Nephron (organoid): ENCODE measurements at regions not wholly inside any gene's neighbourhood (a gene's known extent, or its start where the extent isn't known, plus 50 kb on each side); places are given as distances from the start of the nearest gene placed in this dataset.
A peak's percentile ranks its signal among the peaks of the same experiment; 100 is the strongest.

ENCODE experiments used
- H3K27ac Mint-ChIP-seq, 3 experiments: 2 replicates each; pipeline ENCODE4 v1.8.0; 2020; ENCODE audit warnings: mixed read lengths in 3 of 3, mild to moderate bottlenecking in 2 of 3, moderate library complexity in 1 of 3
- H3K27me3 Mint-ChIP-seq: 2 replicates; pipeline ENCODE4 v1.8.0; 2021; ENCODE audit warnings: low read depth, mild to moderate bottlenecking, moderate library complexity, mixed read lengths
- H3K36me3 Mint-ChIP-seq: 2 replicates; pipeline ENCODE4 v1.8.0; 2020; ENCODE audit warnings: low read depth, mixed read lengths
- H3K4me1 Mint-ChIP-seq: 2 replicates; pipeline ENCODE4 v1.8.0; 2020; ENCODE audit warnings: mixed read lengths
- H3K4me3 Mint-ChIP-seq, 3 experiments: 2 replicates each; pipeline ENCODE4 v1.8.0; 2020; ENCODE audit warnings: mild to moderate bottlenecking in 3 of 3, mixed read lengths in 3 of 3, moderate library complexity in 2 of 3
- H3K9me3 Mint-ChIP-seq: 2 replicates; pipeline ENCODE4 v1.8.0; 2020; ENCODE audit warnings: mixed read lengths
- TF ChIP-seq, protein P1 (sequence below), 3 experiments: fragments of 200-600 bp; sonication (generic); IDR thresholded peaks; one replicate each; pipeline ENCODE4 v1.5.0; 2021; ENCODE audit warnings: antibody characterized with exemption in 3 of 3; ENCODE audit not compliant: unreplicated experiment in 3 of 3

DNA sequence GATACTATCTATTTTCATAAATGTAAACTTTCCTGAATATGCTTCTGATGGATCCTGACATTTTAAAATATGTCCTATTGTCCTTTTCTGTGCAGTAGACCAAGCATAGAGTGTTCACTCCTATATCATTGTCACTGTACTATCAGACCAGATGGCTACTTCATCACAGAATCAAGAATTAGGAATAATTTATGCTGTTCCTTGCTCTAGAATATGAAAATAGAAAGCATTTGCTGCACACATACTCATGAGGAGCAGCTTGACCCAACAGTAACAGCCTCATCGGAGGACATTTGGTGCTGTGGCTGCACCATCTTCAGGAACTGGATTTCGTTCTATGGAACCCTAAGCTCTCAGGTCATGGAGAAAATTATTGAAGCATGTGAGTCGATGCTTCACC, 468.9 kb upstream of the HNRNPA3 start:
- H3K9me3 Mint-ChIP-seq, result no peaks in the 10 kb centered on the region
- H3K27ac Mint-ChIP-seq, result peak overlapping the region; percentile 30 to 89 (median 69)
- no peaks in the 10 kb centered on the region for H3K36me3 Mint-ChIP-seq
- peaks cover 60% of the 10 kb centered on the region for H3K4me1 Mint-ChIP-seq
- TF ChIP-seq, protein P1, sequence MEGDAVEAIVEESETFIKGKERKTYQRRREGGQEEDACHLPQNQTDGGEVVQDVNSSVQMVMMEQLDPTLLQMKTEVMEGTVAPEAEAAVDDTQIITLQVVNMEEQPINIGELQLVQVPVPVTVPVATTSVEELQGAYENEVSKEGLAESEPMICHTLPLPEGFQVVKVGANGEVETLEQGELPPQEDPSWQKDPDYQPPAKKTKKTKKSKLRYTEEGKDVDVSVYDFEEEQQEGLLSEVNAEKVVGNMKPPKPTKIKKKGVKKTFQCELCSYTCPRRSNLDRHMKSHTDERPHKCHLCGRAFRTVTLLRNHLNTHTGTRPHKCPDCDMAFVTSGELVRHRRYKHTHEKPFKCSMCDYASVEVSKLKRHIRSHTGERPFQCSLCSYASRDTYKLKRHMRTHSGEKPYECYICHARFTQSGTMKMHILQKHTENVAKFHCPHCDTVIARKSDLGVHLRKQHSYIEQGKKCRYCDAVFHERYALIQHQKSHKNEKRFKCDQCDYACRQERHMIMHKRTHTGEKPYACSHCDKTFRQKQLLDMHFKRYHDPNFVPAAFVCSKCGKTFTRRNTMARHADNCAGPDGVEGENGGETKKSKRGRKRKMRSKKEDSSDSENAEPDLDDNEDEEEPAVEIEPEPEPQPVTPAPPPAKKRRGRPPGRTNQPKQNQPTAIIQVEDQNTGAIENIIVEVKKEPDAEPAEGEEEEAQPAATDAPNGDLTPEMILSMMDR (IDR thresholded peaks at IDR 0.05; ENCODE audit: unreplicated experiment in 3 of 3), result no peak
- no peaks in the 10 kb centered on the region for H3K27me3 Mint-ChIP-seq
- peak overlapping the region in 1 of 3 experiments; percentile 5 for H3K4me3 Mint-ChIP-seq

DNA sequence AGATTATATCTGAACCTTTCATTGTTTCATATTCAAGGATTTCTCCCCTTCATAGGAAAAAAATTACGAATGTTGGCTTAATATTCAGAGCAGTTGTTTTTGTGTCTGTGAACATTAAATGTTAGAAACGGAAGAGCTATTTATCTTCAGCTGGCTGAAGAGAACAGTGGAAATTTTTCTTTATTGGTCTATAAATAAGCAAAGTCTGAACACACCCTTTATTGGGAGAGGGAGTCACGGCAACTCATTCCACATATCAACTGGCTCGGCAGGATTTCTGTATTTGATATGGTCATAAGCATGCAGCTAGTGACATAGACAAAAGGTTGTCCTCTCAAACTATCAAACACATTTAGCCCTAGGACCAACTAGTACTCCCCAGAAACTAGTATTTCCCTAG, 468.4 kb upstream of the HNRNPA3 start:
- H3K36me3 Mint-ChIP-seq, result no peaks in the 10 kb centered on the region
- H3K9me3 Mint-ChIP-seq, result no peaks in the 10 kb centered on the region
- H3K27me3 Mint-ChIP-seq, result no peaks in the 10 kb centered on the region
- TF ChIP-seq, protein P1 (IDR thresholded peaks at IDR 0.05; ENCODE audit: unreplicated experiment in 3 of 3), result no peak
- H3K27ac Mint-ChIP-seq, result peak overlapping the region; percentile 30 to 89 (median 69)
- H3K4me3 Mint-ChIP-seq, result peak overlapping the region in 2 of 3 experiments; percentile 5 to 7
- H3K4me1 Mint-ChIP-seq, result peaks cover 64% of the 10 kb centered on the region

DNA sequence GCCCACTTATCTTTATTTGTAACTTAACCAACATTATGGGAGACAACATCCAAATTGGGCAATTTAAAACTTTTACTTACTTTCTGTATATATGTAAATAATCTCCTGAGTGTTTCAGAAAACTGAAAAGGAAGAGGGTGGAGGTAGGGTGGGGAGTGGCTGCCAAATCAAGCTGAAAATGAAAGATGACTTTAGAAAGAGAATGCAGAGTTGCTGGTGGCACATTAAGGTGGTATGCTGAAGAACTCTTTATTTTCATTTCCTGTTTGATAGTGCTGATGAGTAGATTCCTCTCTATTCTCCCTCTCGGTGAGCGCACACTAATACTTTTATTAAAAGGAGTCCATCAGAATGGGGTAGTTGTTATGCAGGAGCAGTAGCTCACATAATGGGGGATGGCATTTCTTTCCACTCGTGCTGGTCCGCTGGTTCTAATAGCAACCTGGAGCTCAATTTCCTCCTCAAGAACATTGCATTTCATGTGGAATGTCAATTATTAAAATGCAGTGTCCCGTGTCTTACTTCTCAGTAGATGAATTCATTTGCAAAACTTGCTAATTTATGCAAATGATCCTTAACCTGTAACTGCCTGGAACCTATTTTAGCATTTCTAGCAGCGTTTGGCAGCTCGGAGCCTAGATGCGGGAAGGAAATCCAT, 466.9 kb upstream of the HNRNPA3 start:
- Mint-ChIP-seq H3K36me3 (no peaks in the 10 kb centered on the region), H3K4me1 (peaks cover 74% of the 10 kb centered on the region), H3K9me3 (no peaks in the 10 kb centered on the region), H3K4me3 (no peak overlapping the region), H3K27ac (peak overlapping the region in 2 of 3 experiments; percentile 69 to 97), H3K27me3 (no peaks in the 10 kb centered on the region)
- TF ChIP-seq, protein P1 (IDR thresholded peaks at IDR 0.05; ENCODE audit: unreplicated experiment in 3 of 3), result no peak

DNA sequence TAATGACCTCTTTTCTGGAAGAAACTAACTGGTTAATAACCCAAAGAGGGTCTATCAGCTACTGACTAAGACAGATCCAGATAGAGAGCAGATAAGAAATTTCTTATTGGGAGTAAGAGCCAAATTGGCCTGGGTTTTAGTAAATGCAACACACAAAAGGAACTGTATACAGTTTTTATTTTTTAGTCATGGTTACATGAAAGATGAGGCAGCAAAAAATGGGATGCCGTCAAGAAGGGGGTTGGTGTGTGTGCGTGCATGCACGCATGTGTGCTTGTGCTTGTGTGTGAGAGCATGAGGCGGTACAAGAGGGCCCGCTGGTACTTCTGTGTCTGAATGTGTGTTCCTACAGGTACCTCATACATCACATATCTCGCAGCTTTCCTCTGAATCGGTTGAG, 466.2 kb upstream of the HNRNPA3 start:
- TF ChIP-seq, protein P1 (IDR thresholded peaks at IDR 0.05; ENCODE audit: unreplicated experiment in 3 of 3), result no peak
- Mint-ChIP-seq H3K27me3 (no peaks in the 10 kb centered on the region), H3K36me3 (no peaks in the 10 kb centered on the region), H3K4me3 (no peak overlapping the region), H3K9me3 (no peaks in the 10 kb centered on the region), H3K4me1 (peaks cover 81% of the 10 kb centered on the region), H3K27ac (peak overlapping the region; percentile 38 to 97 (median 90))

DNA sequence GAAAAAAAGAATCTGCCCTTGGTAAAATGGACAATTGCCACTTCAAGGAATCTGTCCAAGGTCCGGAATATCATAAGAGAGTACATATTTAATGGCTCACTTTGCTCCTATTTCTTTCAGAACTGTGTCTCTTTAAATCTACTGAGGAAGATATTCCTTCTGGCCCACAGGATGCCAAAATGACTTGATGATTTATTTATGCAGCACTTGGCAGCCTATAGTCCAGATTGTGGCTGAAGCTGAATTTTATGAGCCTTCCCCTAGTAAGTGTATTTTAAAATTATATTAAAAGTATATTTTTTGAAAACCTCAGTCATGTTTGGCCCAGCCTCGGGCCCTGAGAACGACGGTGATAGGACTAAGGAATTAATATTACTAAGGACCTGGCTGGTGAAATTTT, 465.1 kb upstream of the HNRNPA3 start:
- TF ChIP-seq, protein P1 (IDR thresholded peaks at IDR 0.05; ENCODE audit: unreplicated experiment in 3 of 3), result no peak
- no peaks in the 10 kb centered on the region for H3K9me3 Mint-ChIP-seq
- no peaks in the 10 kb centered on the region for H3K36me3 Mint-ChIP-seq
- peak overlapping the region in 2 of 3 experiments; percentile 20 to 37 for H3K4me3 Mint-ChIP-seq
- H3K27ac Mint-ChIP-seq, result peak overlapping the region; percentile 90 to 97 (median 92)
- H3K4me1 Mint-ChIP-seq, result peaks cover 79% of the 10 kb centered on the region
- H3K27me3 Mint-ChIP-seq, result no peaks in the 10 kb centered on the region

DNA sequence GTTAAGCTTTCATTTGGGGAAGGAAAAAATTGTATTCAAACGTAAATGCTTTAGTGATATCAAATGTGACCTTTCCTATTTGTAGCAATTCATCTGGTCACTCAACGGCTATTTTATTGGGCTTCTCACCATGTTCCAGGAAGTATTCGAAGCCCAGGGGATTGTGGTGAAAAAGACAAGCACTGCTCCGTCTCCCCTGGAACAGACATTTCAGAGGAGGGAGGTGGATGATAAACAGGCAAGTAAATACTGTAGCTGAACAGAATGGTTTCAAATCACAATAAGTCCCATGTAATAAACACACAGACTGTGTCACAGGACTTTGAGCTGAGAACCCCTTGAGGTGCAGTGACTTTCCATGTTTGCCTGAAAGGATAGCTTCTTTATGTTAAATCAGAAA, 464.7 kb upstream of the HNRNPA3 start:
- Mint-ChIP-seq H3K4me3 (peak overlapping the region in 2 of 3 experiments; percentile 20 to 28), H3K27me3 (no peaks in the 10 kb centered on the region), H3K4me1 (peaks cover 79% of the 10 kb centered on the region), H3K36me3 (no peaks in the 10 kb centered on the region), H3K27ac (peak overlapping the region; percentile 90 to 97 (median 92)), H3K9me3 (no peaks in the 10 kb centered on the region)
- TF ChIP-seq, protein P1 (IDR thresholded peaks at IDR 0.05; ENCODE audit: unreplicated experiment in 3 of 3), result no peak
